Activated T-cell treated with anti-CD3 and anti-CD28 coated beads for 4 hours (primary cell): ENCODE measurements at regions not wholly inside any gene's neighbourhood (a gene's known extent, or its start where the extent isn't known, plus 50 kb on each side); places are given as distances from the start of the nearest gene placed in this dataset.
A peak's percentile ranks its signal among the peaks of the same experiment; 100 is the strongest.

Experiments used
- DNase-seq: peaks from one replicate; pipeline ENCODE4 v3.0.0-alpha.2; 2020

- no peak for DNase-seq
These were observed 317.0 kb upstream of the CXXC4 start for GRCh38 chr4:104811727-104812126.

- DNase-seq, result no peak
These were observed 321.0 kb upstream of the CXXC4 start for GRCh38 chr4:104815665-104816064.

DNA sequence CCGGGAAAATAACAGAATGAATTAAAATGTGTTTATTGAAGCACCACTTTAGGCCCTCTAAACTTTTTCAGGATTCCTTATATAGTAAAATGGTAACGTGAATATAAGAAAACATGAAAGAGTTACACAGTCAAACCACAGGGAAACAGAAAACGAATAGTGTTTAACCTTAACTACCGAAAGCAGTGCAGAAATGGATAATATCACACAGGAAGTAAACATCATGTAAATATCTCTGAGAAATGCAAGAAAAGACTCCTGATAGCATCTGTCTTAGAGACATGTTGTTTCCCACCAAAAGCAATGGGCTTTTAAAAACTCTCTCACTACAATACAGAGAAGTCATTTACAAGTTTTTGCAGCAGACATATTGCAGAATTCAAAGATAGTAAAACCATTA is 323.9 kb upstream of the CXXC4 start:
- no peak for DNase-seq

GRCh38 chr4:104826171-104826570 is 320.5 kb upstream of the TET2 start:
- no peak for DNase-seq

GRCh38 chr4:104829761-104830160 is 316.9 kb upstream of the TET2 start:
- no peak for DNase-seq

DNA sequence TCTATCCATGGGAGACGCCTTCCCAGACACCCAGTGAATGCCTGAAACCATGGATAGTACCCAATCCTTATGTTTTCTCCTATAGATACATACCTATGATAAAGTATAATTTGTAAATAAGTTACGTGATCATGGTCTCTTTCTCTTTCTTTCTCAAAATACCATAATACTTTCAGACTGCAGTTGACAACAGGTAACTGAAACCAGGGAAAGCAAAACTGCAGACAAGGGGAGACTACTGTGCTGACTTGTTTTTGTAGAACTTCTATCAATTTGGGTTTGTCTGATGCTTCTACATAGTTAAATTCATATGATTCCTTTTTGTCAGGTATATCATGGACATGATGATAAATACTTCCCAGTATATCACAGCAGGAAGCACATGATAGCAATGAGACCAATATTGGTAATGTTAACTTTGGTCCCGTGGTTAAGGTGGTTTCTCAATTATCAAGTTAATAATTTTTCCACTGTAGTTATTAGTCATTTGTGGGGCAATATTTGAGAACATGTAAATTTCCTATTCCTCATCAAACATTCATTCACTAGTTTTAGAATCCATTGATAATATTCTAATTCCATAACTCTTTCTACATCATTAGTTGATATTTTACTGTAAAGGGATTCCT is 298.0 kb upstream of the TET2 start:
- no peak for DNase-seq

GRCh38 chr4:104859601-104860237 is 287.0 kb upstream of the TET2 start:
- no peak for DNase-seq

- peak; percentile 36 for DNase-seq
These were observed 286.2 kb upstream of the TET2 start for GRCh38 chr4:104860238-104861123.

GRCh38 chr4:104866809-104867208 is 279.9 kb upstream of the TET2 start:
- no peak for DNase-seq

- no peak for DNase-seq
These were observed 278.1 kb upstream of the TET2 start for GRCh38 chr4:104868533-104868932.

- DNase-seq, result no peak
These were observed 277.7 kb upstream of the TET2 start for GRCh38 chr4:104868958-104869357.

DNA sequence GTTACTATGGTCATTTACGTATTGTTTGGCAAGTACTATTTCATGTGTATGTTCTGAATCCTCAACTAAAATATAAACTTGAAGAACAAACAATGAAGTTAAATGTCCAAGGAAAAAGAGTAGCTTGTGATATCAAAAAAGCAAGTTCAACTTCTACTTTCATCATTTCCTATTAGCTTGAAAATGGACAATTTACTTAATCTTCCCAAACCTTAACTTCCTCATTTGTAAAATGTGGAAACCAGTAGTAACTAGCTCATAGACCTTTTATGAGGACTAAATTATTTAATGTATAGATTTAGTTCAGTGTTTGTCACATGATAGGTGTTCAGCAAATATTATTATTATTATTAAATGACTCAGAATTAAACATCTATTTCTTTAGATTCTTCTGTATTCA is 276.8 kb upstream of the TET2 start:
- DNase-seq, result no peak

DNA sequence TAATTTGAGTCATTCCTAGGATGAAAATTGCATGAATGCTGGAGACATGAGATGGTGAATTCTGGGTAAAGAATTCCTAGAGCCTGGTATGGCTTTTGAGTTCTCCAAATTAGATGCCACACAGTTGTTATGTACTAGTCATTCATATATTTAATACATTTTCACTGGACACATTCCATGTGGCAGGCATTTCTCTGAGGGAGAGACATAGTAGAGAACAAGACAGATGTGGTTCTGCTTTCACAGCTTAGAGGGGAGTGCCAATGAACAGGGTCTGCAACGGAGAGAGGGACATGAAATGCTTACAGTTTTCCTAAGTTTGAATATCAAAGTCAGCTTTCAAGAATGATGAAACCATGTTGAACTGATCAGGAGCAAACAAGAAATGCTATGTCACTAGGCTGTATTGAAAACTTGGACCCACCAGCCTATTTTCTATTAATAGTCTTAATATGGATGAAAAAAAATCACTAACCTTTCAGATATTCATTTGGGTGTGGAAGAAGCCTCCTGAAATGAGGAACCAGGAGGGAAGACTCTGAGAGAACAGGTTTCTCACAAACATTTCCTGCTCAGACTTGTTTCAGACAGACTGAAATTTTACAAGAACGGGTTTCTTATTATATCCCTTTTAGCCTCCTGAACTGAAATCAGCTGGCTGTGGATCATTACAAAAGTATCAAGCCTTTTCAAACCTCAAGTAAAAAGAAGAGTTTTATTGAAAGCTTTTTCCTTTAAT is 276.0 kb upstream of the TET2 start:
- no peak for DNase-seq

- no peak for DNase-seq
These were observed 267.7 kb upstream of the TET2 start for GRCh38 chr4:104878936-104879335.

DNA sequence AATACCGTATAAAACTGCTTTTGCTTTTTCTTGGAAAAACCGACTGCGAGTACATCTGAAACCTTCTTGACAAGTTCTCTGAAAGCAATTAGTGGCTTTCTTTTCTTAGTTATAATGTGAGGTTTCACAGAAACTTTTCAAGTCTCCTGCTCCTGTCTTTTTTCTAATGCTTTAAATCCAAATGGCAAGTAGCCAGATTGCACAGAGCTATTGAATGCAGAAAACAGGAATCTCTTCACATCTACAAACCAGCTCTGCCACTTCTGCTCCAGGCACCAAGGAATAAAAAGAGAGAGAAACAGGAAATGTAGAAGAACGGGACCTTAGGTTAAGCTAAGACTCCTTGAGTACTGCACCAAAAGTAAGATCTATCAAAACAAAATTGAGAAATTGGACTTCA is 267.3 kb upstream of the TET2 start:
- DNase-seq, result no peak

- DNase-seq, result no peak
These were observed 266.8 kb upstream of the TET2 start for GRCh38 chr4:104879854-104880253.

GRCh38 chr4:104881136-104881886 is 265.4 kb upstream of the TET2 start:
- no peak for DNase-seq

DNA sequence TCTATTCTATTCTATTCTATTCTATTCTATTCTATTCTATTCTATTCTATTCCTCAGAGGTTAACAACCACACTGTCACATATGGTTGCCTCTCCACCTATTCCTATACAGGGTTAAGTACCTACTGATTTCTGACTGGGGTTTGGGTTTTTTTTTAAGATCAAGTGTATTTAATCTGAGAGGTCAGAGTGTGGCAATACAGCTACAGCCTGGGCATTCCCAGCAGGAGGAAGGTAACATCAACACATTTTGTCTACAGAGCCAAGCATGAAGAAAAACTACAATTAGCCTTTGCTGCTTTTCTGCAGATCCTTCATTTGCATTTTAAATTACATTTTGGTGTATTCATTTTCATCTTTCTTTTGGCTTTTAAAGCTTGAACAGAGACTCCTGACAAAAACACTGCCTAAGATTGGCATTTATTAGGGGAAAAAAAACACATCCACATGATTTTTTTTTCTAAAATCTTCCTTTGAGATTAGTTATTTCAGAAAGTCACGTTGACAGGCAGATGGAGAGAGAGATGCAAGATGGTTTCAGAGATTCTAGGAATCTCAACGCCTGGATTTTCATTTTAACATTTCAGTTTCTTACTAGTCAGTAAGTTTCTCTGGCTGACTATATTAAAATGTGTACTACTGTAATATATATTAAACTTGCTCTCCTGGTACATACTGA is 255.9 kb upstream of the TET2 start:
- no peak for DNase-seq

DNA sequence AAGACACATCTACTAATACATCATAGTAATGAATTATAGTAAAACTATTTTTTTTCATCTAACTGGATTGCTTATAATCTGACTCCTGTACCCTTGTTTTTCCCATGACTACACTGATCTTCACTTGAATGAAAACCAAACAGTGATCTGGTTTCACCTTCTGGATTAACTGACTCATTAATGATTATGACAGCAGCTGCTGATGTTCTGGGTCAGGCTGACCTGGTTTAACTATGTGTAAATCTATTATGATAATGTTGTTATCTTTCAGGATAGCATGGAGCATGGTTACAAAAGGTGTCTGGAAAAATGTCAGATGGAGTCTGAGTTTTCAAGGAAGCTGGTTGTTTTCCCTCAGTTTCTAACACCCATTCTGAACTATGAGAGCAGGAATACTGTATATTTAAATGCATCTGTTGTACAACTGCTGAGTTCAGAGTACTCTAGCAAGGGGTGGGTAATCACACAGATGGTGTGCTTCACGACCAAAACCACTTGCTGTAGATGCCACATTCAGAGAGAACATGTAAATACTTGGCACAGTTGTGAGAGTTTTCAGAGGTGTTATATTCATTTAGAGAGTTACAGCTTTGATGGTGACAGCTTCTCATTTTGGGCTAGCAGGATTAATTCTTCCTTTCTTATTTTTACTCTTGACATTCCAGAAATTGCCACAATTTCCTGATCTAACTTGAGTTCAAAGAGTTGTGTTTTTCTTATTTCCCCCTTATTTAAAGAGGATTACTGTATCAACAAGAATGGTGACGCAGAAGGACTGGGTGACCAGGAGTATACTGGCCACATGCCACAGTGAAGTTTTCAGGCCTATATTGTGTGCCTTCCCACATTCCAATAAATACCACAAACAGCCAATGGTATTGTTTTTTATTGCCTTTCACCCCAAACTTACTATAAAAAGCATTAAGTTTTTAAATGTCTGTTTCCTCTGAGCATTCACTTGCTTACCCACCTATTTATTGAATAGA is 249.7 kb upstream of the TET2 start:
- DNase-seq, result no peak

DNA sequence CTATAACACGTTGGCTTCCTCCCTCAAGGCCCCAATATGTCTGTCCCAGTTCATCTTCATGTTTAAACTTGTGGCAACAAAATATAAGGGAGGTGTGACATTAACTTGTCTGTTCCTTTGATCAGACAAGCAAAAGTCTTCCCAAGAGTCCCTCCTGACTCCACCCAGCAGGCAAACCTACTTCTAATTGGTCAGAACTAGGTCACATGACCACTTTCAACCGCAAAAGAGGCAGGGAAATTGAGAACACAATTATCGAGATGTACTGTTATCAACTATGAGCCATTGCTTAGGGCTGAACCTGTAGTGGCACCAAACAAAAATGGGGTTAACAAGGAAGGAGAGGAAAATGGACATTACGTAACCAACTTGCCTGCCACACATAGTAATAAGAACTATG is 246.8 kb upstream of the TET2 start:
- no peak for DNase-seq

GRCh38 chr4:104901438-104901837 is 245.2 kb upstream of the TET2 start:
- no peak for DNase-seq
